ENCODE measurements at regions not wholly inside any gene's neighbourhood (a gene's known extent, or its start where the extent isn't known, plus 50 kb on each side); places are given as distances from the start of the nearest gene placed in this dataset.
"Not testable (repeated sequence)": the region's sequence is repeated elsewhere in the genome, so short reads cannot be mapped to it uniquely, and the experiment has no call there.

- H3K9me3 ChIP-seq (replicated peaks; ENCODE audit: control insufficient read depth, insufficient read depth, low read length); H3K27ac ChIP-seq (ENCODE audit: insufficient read depth, low read depth, low read length); H3K9ac ChIP-seq (replicated peaks; ENCODE audit: extremely low read depth, insufficient read depth, low read length); H3K4me2 ChIP-seq (ENCODE audit: insufficient read depth, low read length); DNase-seq (ENCODE audit: low read depth, low spot score); H2AFZ ChIP-seq (ENCODE audit: low read depth, low read length); CTCF ChIA-PET; H4K20me1 ChIP-seq (replicated peaks; ENCODE audit: control insufficient read depth, extremely low read depth, insufficient read depth, low read length); H3K9me1 ChIP-seq (replicated peaks; ENCODE audit: control insufficient read depth, extremely low read depth, insufficient read depth, low read length); FAIRE-seq; BruUV-seq (replicated peaks); H3K36me3 ChIP-seq (ENCODE audit: control insufficient read depth in 2 of 2, extremely low read depth in 1 of 2, insufficient read depth in 2 of 2, low read length in 2 of 2); H3K79me2 ChIP-seq (ENCODE audit: control insufficient read depth, insufficient read depth, low read length); POLR2A ChIA-PET; dilution Hi-C loops (cut with MboI; ENCODE audit: extremely low pct_ligation_motif_present, low sequenced_read_pairs); H3K4me3 ChIP-seq (replicated peaks in 1 of 3; ENCODE audit: insufficient read depth in 1 of 3, low read depth in 1 of 3, low read length in 3 of 3); H3K27me3 ChIP-seq (ENCODE audit: control insufficient read depth in 2 of 2, insufficient read depth in 2 of 2, low read length in 2 of 2): not testable (repeated sequence)
- intact Hi-C loops (cut with micrococcal nuclease): loop anchor here (2.0 kb wide), 1 partner anchor 65 kb away; the partner anchor contains the start of gene NCOA4
- H3K4me1 ChIP-seq (ENCODE audit: control insufficient read depth, extremely low read depth, insufficient read depth, low read length): peaks cover 12% of the 10 kb centered on the region
These were observed 49.9 kb upstream of the MSMB start for GRCh38 chr10:46095943-46096342.

- POLR2A ChIA-PET: no interaction called here
- no peak for FAIRE-seq
- CTCF ChIA-PET: no interaction called here
These were observed 50.4 kb upstream of the MSMB start for GRCh38 chr10:46096446-46096845.

More at GRCh38 chr10:46096446-46096845, 50.4 kb upstream of the MSMB start:
- Histone ChIP-seq H3K36me3 (ENCODE audit: control insufficient read depth in 2 of 2, extremely low read depth in 1 of 2, insufficient read depth in 2 of 2, low read length in 2 of 2) (no peaks in the 10 kb centered on the region), H4K20me1 (replicated peaks; ENCODE audit: control insufficient read depth, extremely low read depth, insufficient read depth, low read length) (no peaks in the 10 kb centered on the region), H3K4me2 (ENCODE audit: insufficient read depth, low read length) (peak overlapping the region; percentile 30), H3K9me3 (replicated peaks; ENCODE audit: control insufficient read depth, insufficient read depth, low read length) (no peaks in the 10 kb centered on the region), H3K9ac (replicated peaks; ENCODE audit: extremely low read depth, insufficient read depth, low read length) (no peak overlapping the region), H3K27ac (ENCODE audit: insufficient read depth, low read depth, low read length) (no peak overlapping the region), H3K4me3 (replicated peaks in 1 of 3; ENCODE audit: insufficient read depth in 1 of 3, low read depth in 1 of 3, low read length in 3 of 3) (no peak overlapping the region), H2AFZ (ENCODE audit: low read depth, low read length) (no peak overlapping the region), H3K4me1 (ENCODE audit: control insufficient read depth, extremely low read depth, insufficient read depth, low read length) (peaks cover 12% of the 10 kb centered on the region), H3K9me1 (replicated peaks; ENCODE audit: control insufficient read depth, extremely low read depth, insufficient read depth, low read length) (no peaks in the 10 kb centered on the region), H3K27me3 (ENCODE audit: control insufficient read depth in 2 of 2, insufficient read depth in 2 of 2, low read length in 2 of 2) (no peaks in the 10 kb centered on the region), H3K79me2 (ENCODE audit: control insufficient read depth, insufficient read depth, low read length) (no peaks in the 10 kb centered on the region)
- dilution Hi-C loops (cut with MboI; ENCODE audit: extremely low pct_ligation_motif_present, low sequenced_read_pairs): no loop called here
- DNase-seq (ENCODE audit: low read depth, low spot score): no peak
- TF ChIP-seq MYC (IDR thresholded peaks at IDR 0.05; ENCODE audit: low read depth, low read length): no peak
- no peak for TF ChIP-seq FOS (IDR thresholded peaks at IDR 0.05; ENCODE audit: borderline replicate concordance, insufficient read depth, low read length)
- no peak for TF ChIP-seq CTCF (IDR thresholded peaks at IDR 0.05; ENCODE audit: extremely low read depth in 1 of 2, insufficient read depth in 1 of 2, low read depth in 1 of 2, low read length in 2 of 2)
- no peak for TF ChIP-seq MAX (IDR thresholded peaks at IDR 0.05; ENCODE audit: insufficient read depth, insufficient read length)
- no peak for TF ChIP-seq POLR2A (IDR thresholded peaks at IDR 0.05; ENCODE audit: low read depth, low read length)
- TF ChIP-seq EZH2 (IDR thresholded peaks at IDR 0.05; ENCODE audit: borderline replicate concordance, low read depth, low read length, severe bottlenecking): no peak
- TF ChIP-seq GATA2 (IDR thresholded peaks at IDR 0.05; ENCODE audit: insufficient read depth, insufficient read length, low read depth, low read length): no peak
- no peak for TF ChIP-seq POLR2AphosphoS5 (IDR thresholded peaks at IDR 0.05; ENCODE audit: insufficient read depth, low read depth, low read length)
- no peak for TF ChIP-seq JUN (IDR thresholded peaks at IDR 0.05; ENCODE audit: borderline replicate concordance, insufficient read depth, insufficient read length, low read depth)
- no TSS peak for BruUV-seq (replicated peaks)
- intact Hi-C loops (cut with micrococcal nuclease): loop anchor here (2.0 kb wide), 1 partner anchor 66 kb away; the partner anchor contains the start of gene NCOA4

Measured in endothelial cell of umbilical vein (primary cell).